IgD-negative memory B cell (primary cell): ENCODE measurements at regions not wholly inside any gene's neighbourhood (a gene's known extent, or its start where the extent isn't known, plus 50 kb on each side); places are given as distances from the start of the nearest gene placed in this dataset.

Source experiments
- H3K27ac Mint-ChIP-seq, 3 donors: one replicate each; pipeline ENCODE4 v1.8.0; 2020 to 2022; ENCODE audit warnings: mild to moderate bottlenecking in 3 of 3, mixed read lengths in 3 of 3, moderate library complexity in 1 of 3
- H3K27me3 Mint-ChIP-seq: one replicate; pipeline ENCODE4 v1.8.0; 2021; ENCODE audit warnings: mixed read lengths
- H3K36me3 Mint-ChIP-seq: one replicate; pipeline ENCODE4 v1.8.0; 2020; ENCODE audit warnings: mild to moderate bottlenecking, mixed read lengths
- H3K4me1 Mint-ChIP-seq, 3 donors: one replicate each; pipeline ENCODE4 v1.8.0; 2020 to 2022; ENCODE audit warnings: mixed read lengths in 3 of 3, mild to moderate bottlenecking in 1 of 3
- H3K4me3 Mint-ChIP-seq, 4 donors: one replicate each; pipeline ENCODE4 v1.8.0; 2020 to 2022; ENCODE audit warnings: mild to moderate bottlenecking in 4 of 4, mixed read lengths in 4 of 4, moderate library complexity in 3 of 4
- H3K9me3 Mint-ChIP-seq, 3 donors: one replicate each; pipeline ENCODE4 v1.8.0; 2020 to 2021; ENCODE audit warnings: mixed read lengths in 3 of 3, mild to moderate bottlenecking in 1 of 3

GRCh38 chr2:120883607-120884440 lies 148.2 kb downstream of the GLI2 start:
- H3K4me1 Mint-ChIP-seq, result no peaks in the 10 kb centered on the region
- H3K27me3 Mint-ChIP-seq, result peaks cover 5% of the 10 kb centered on the region
- H3K27ac Mint-ChIP-seq, result no peak overlapping the region
- no peaks in the 10 kb centered on the region for H3K36me3 Mint-ChIP-seq
- H3K4me3 Mint-ChIP-seq, result no peak overlapping the region
- no peaks in the 10 kb centered on the region for H3K9me3 Mint-ChIP-seq

- Mint-ChIP-seq H3K27ac (peak overlapping the region in 1 of 3 donors; percentile 59), H3K36me3 (no peaks in the 10 kb centered on the region), H3K9me3 (no peaks in the 10 kb centered on the region), H3K4me1 (no peaks in the 10 kb centered on the region), H3K4me3 (no peak overlapping the region), H3K27me3 (peaks cover 5% of the 10 kb centered on the region)
Measured at GRCh38 chr2:120884472-120885290, 149.0 kb downstream of the GLI2 start.

GRCh38 chr2:120885321-120885720 lies 149.7 kb downstream of the GLI2 start:
- Mint-ChIP-seq H3K9me3 (peaks cover 0 to 2% (median 0%) of the 10 kb centered on the region in 3 donors), H3K27me3 (peaks cover 5% of the 10 kb centered on the region), H3K4me3 (no peak overlapping the region), H3K27ac (peak overlapping the region in 1 of 3 donors; percentile 59), H3K36me3 (no peaks in the 10 kb centered on the region), H3K4me1 (no peaks in the 10 kb centered on the region)

DNA sequence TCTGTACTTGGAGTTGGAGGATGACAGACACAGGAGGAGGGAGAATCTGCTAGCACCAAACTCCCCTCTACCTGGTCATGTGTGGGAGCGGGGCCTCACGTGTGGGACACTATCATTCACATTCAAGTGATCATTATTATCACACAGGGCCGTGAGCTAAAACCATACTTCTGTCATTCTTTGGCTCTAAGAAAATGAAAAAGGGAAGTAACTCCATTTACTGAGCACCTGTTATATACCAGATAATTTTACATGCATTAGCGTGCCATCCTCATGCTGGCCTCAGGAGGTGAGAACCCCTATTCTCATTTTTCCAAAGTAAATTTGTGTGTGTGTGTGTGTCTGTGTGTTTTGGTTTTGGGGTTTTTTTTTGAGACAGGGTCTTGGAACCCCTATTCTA lies 150.1 kb downstream of the GLI2 start:
- Mint-ChIP-seq H3K27ac (no peak overlapping the region), H3K4me1 (no peaks in the 10 kb centered on the region), H3K9me3 (peaks cover 0 to 3% (median 0%) of the 10 kb centered on the region in 3 donors)

DNA sequence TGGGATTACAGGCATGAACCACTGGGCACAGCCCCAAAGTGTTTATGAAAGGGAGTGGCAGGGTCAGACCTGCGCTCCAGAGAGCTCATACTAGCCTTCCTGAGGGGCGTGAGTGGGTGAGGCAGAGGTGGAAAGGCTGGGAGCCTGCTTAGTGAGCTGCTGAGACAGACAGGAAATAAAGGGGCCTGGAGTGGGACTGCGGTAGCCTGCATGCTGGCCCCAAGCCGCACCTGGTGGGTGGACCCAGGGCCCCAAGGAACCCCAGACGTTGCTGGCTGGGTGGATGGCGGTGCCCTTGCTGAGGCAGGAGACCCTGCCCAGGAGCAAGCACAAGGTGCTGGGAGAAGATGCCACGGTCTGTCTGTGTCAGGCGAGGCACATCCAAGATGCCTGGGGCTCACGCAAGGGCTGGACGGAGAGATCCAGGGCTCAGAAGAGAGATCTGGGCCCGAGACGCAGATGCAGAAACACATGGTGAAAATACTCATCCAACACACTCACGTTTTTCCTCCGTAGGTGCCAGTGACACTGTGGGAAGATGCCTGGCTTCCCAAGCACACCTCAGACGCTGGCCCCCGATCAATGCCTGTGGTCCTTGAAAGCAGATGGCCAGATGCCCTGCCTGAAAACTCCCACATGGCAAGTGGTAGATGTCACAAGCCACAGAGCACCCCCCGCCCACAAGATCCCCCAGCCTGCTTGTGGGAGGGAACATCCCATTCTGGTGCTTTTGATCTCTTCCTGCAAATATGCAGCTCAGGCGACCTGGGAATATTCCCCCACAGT lies 151.1 kb downstream of the GLI2 start:
- H3K27ac Mint-ChIP-seq, result peak overlapping the region in 1 of 3 donors; percentile 39
- H3K27me3 Mint-ChIP-seq, result peaks cover 3% of the 10 kb centered on the region
- no peaks in the 10 kb centered on the region for H3K4me1 Mint-ChIP-seq
- no peak overlapping the region for H3K4me3 Mint-ChIP-seq
- no peaks in the 10 kb centered on the region for H3K36me3 Mint-ChIP-seq
- H3K9me3 Mint-ChIP-seq, result peaks cover 0 to 7% (median 0%) of the 10 kb centered on the region in 3 donors

More for the DNA sequence above, 150.1 kb downstream of the GLI2 start:
- no peak overlapping the region for H3K4me3 Mint-ChIP-seq
- peaks cover 3% of the 10 kb centered on the region for H3K27me3 Mint-ChIP-seq
- H3K36me3 Mint-ChIP-seq, result no peaks in the 10 kb centered on the region

DNA sequence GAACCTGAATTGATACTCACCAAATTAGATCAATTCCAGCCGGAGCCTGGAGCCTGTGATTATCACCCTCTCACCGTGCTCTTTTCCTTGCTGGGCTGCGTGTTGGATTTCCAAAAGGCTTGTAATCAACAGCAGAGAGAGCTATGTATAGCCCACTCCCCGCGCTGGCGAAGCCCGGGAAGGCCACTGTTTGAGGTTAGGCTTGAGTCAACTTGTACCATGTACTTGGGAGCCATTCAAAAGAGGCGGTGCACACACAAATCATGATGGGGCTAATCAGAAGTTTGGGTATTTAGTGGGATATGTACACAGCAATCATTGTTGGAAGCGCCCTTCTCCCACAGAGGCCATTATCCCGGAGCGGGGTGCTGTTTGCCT lies 151.6 kb downstream of the GLI2 start:
- Mint-ChIP-seq H3K4me1 (no peaks in the 10 kb centered on the region), H3K36me3 (peaks cover 1% of the 10 kb centered on the region), H3K27ac (peak overlapping the region in 1 of 3 donors; percentile 39), H3K9me3 (peaks cover 0 to 7% (median 0%) of the 10 kb centered on the region in 3 donors), H3K27me3 (peaks cover 3% of the 10 kb centered on the region), H3K4me3 (no peak overlapping the region)

- Mint-ChIP-seq H3K36me3 (peaks cover 2% of the 10 kb centered on the region), H3K4me1 (no peaks in the 10 kb centered on the region), H3K9me3 (peaks cover 0 to 7% (median 0%) of the 10 kb centered on the region in 3 donors), H3K4me3 (no peak overlapping the region), H3K27me3 (peaks cover 3% of the 10 kb centered on the region), H3K27ac (no peak overlapping the region)
Measured at GRCh38 chr2:120887741-120888231, 152.1 kb downstream of the GLI2 start.

DNA sequence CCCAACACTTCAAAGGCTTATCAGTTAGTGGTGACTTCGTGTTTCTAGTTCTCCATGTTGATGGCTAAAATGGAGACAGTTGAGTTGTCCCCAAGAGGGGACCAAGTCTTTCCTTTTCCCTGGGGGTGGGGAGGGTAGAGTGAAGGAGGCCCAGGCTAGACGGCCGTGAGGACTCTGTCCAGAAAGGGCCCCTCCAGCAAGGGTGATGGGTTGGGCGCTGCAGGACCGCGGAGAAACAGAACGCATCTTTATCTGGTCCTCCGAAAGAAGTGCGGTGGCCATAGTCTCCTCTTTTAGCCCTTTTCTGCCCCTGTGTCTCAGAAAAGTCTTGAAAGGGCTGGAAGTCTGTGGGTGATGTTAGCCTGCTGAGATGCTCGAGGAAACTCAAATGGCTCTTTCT lies 153.2 kb downstream of the GLI2 start:
- Mint-ChIP-seq H3K4me1 (no peaks in the 10 kb centered on the region), H3K27ac (no peak overlapping the region), H3K4me3 (no peak overlapping the region)

GRCh38 chr2:120889936-120890335 lies 154.3 kb downstream of the GLI2 start:
- no peaks in the 10 kb centered on the region for H3K27me3 Mint-ChIP-seq
- H3K4me3 Mint-ChIP-seq, result no peak overlapping the region
- H3K9me3 Mint-ChIP-seq, result peaks cover 0 to 7% (median 0%) of the 10 kb centered on the region in 3 donors
- peaks cover 2% of the 10 kb centered on the region for H3K36me3 Mint-ChIP-seq
- H3K4me1 Mint-ChIP-seq, result no peaks in the 10 kb centered on the region
- H3K27ac Mint-ChIP-seq, result no peak overlapping the region

More for the DNA sequence above, 153.2 kb downstream of the GLI2 start:
- peaks cover 2% of the 10 kb centered on the region for H3K36me3 Mint-ChIP-seq
- H3K27me3 Mint-ChIP-seq, result peaks cover 3% of the 10 kb centered on the region
- peaks cover 0 to 7% (median 0%) of the 10 kb centered on the region in 3 donors for H3K9me3 Mint-ChIP-seq

GRCh38 chr2:120890566-120891360 lies 155.1 kb downstream of the GLI2 start:
- H3K4me3 Mint-ChIP-seq, result no peak overlapping the region
- peaks cover 0 to 7% (median 0%) of the 10 kb centered on the region in 3 donors for H3K9me3 Mint-ChIP-seq
- H3K27me3 Mint-ChIP-seq, result no peaks in the 10 kb centered on the region
- no peak overlapping the region for H3K27ac Mint-ChIP-seq
- peaks cover 2% of the 10 kb centered on the region for H3K36me3 Mint-ChIP-seq
- H3K4me1 Mint-ChIP-seq, result no peaks in the 10 kb centered on the region

DNA sequence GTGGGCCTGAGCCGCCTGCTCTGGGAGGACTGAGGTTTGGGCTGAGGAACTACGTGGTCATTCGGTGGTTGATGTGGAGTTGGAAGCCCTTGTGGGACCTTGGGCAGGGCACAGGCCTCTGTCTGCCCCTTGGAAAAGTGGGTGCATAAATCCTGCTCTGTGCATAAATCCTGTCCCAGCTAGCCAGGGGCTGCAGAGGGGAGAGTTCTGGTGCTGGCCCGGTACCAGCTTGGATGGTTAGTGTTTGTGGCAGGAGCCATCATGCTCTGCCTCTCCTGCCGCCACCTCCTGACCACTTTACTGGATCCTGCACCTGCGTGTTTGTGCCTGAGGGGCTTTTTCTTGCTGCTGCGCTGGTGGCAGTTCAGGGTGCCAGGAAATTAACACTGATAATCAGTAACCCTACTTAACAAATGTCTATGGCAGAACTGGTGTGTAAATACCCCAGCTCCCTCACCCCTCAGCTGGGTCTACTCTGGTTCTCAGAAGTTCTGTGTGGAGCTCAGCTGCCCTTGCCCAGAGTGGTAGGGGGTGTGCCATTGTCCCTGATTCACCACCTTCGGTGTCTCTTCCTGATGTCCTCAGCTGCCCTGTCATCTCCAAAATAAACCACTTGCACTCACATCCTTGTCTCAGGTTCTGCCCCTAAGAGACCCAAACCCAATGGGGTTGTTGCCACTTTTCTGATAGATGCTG lies 156.8 kb downstream of the GLI2 start:
- Mint-ChIP-seq H3K4me1 (no peaks in the 10 kb centered on the region), H3K4me3 (no peak overlapping the region), H3K27me3 (no peaks in the 10 kb centered on the region), H3K27ac (no peak overlapping the region), H3K36me3 (peaks cover 2% of the 10 kb centered on the region), H3K9me3 (peaks cover 0 to 7% (median 0%) of the 10 kb centered on the region in 3 donors)

DNA sequence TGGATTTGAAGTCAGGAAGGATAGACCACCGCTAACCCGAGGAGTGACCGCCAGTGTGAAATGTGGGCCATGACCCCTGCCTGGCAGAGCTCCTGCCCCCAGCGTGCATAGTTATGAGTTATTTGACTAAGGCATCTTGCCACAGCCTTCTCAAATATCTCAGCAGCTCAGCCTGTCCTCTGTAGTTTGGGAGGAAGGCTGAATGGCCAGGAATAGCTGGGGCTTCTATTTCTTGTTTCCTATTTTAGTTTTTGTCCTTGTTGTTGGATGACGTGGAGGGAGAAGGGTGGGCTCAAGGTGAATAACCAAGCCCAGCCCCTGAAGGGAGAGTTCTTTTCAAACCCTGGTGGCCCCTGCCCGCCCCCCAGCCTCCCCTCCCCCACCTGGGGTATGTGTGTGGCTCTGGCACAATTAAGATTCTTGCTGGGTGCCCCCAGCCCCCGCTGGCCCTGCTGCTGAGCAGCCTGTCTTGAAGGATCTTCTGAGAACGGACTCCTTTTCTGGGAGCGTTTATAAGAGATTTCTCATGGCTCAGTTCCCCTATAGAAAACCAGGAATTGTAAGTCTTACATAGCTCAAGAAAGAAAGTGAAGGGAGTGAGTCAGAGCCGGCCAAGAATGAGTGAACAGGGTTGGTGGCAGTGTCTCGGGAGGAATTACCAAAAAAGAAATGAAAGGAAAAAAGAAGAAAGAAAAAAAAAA lies 157.4 kb downstream of the GLI2 start:
- no peaks in the 10 kb centered on the region for H3K4me1 Mint-ChIP-seq
- peaks cover 2% of the 10 kb centered on the region for H3K36me3 Mint-ChIP-seq
- no peaks in the 10 kb centered on the region for H3K27me3 Mint-ChIP-seq
- no peak overlapping the region for H3K27ac Mint-ChIP-seq
- H3K4me3 Mint-ChIP-seq, result no peak overlapping the region
- peaks cover 0 to 7% (median 0%) of the 10 kb centered on the region in 3 donors for H3K9me3 Mint-ChIP-seq
